Esophagus mucosa (tissue), 1 donor: ENCODE measurements at regions not wholly inside any gene's neighbourhood (a gene's known extent, or its start where the extent isn't known, plus 50 kb on each side); places are given as distances from the start of the nearest gene placed in this dataset.

Experiments
- ATAC-seq: fragments of 200-7000 bp; cut with Tn5 transposase; one replicate; pipeline ENCODE4 v1.9.1; 2020
- donor health status: DM: yes; HTN: yes; CAD: no.

- ATAC-seq = no peak
Observed at GRCh38 chr4:115729739-115730266, 616.4 kb upstream of the NDST4 start.

- ATAC-seq = no peak
Observed at GRCh38 chr4:115723621-115724020, 610.2 kb upstream of the NDST4 start.

DNA sequence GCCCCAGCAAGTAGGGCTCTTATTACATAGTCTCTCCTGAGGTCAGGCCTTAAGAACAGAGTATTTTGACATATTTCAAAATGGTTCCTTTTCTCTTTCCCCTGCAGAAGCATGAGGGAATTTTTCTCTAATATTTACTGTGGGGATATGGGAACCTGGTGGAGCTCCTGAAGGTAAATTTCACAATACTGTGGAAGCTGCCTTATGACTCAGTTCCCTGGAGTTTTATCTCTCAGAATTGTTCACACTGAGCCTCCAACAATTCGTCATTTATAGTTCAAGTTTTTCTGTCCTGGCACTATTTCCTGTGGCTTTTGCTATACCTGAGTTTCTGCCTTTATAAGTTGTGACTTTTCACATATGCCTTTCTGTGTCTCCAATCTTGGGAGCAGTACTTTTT, 607.2 kb upstream of the NDST4 start:
- ATAC-seq = no peak

DNA sequence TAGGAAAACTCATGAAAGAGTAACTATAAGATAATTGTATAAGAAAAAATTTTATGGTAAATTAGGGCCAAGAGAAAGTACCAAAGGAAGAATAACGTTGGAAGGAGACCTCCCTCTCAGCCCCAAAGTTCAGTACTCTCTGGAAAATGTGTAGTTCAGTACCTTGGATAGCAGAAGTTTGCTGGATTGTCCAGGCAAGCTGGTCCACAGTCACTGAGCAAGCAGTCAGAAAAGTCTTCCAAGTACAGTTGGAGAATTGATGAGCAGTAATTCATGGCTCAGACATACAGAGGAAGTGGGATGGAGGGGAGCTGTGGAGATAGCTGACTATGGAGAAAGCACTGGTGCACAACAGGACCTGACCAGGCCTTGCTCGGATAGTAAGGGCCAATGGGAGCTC, 598.2 kb upstream of the NDST4 start:
- no peak for ATAC-seq

DNA sequence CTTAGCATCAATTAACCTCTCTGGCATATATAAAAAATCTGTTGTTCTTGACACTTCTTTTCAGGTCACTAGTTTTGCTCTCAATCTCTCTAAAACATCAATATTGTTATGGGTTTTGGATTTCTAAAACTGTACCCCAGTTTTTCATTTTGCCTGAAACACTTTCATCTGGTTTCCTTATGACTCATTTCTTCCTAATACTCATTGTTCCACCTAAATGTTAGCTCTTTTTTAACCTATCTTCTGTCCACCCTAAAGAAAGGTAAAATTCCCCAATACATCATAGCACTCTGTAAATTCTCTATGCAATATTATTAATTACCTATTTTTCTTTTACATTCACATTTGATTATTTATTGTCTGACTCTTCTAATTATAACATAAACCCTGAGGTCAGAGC, 575.5 kb upstream of the NDST4 start:
- no peak for ATAC-seq

- no peak for ATAC-seq
Observed at GRCh38 chr4:115687052-115687755, 573.8 kb upstream of the NDST4 start.

- no peak for ATAC-seq
Observed at GRCh38 chr4:115678425-115678941, 565.1 kb upstream of the NDST4 start.

GRCh38 chr4:115675719-115676118, 562.3 kb upstream of the NDST4 start:
- no peak for ATAC-seq

DNA sequence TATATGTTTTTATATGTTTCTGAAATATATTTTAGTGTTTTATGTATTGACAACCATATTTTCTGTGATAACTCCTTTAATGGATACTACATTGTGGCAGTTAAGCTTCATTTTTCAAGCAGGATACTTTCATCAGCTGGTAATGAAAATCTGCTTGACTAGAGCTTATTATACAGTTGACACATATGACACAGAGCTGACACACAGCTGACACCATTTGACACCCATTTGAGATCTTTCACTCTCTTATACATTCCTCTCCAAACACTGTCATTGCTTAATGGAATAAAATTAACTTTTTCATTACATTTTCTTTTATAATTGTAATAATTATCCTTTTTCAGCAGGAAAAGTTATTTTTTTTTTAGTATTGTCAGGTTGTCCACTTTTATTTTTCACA, 561.1 kb upstream of the NDST4 start:
- no peak for ATAC-seq

GRCh38 chr4:115671581-115671980, 558.2 kb upstream of the NDST4 start:
- no peak for ATAC-seq

GRCh38 chr4:115670930-115671329, 557.5 kb upstream of the NDST4 start:
- ATAC-seq = no peak

DNA sequence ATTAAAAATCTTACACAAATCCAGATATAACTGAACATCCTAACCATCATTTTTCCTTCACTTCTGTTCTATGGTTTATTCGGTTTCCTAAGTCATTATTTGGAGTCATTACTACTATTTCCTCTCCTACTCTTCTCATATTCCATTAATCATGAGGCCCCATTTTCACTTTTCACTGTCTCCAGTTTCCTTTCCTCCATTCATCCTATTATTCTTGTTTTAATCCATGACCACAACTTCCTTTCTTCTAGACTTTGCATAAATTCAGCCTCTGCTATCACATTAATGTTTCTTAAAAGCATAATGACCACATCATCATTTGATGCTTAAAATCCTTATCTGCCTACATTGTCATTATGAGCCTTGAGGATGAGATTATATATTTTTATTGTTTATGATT, 555.0 kb upstream of the NDST4 start:
- no peak for ATAC-seq

DNA sequence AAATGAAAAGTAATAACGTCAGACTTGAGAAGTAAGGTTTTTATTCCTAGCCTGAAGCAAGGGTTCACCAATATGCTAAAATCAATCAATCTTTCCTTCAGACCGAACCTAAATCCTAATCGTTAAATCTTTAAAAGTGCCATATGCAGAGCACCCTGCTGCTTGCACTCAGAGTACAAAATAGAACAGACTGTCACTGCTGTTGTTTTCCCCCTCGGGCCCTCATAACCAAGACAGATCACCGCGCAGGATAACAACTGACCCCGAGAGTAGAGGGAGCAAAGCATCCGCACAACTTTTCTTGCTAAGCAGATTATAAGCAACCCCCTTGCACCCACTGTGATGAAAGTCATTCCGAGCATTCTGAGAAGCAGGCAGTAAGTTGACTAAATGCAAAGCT, 550.9 kb upstream of the NDST4 start:
- ATAC-seq = no peak

DNA sequence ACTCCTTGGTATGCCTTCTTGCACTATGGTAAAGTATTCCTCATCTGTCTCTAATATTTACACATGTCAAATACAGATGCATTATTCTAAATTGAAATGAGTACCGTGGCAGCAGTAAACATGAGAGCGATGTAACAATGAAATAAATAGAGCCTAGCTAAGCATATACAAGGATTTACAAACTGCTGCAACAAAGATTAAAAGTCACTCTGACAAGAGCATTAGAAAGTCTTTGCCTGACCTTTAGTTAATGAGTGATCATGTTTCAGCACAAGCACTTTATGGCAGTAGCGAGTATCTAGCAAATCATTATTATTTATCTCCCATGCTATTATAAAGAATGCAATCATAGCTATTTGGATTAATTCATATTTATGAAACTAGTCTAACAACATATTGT, 547.0 kb upstream of the NDST4 start:
- ATAC-seq = no peak

- no peak for ATAC-seq
Observed at GRCh38 chr4:115657991-115658650, 544.7 kb upstream of the NDST4 start.

DNA sequence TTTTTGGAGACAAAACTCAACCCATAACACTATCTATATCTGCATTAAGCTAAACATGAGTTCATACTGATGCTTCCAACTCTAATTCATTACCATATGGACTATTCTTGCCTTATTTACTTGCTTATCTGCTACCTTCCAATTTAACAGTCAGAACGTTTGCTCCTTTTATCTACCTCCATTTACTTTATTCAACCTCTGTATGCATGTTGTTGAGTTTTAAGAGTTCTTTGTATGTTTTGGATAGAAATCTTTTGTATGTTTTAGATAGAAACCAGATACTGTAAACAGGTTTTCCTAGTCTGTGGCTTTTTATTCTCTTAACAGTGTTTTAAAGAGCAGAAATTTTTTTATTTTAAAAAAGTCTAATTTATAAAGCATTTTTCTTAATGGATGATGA, 542.2 kb upstream of the NDST4 start:
- no peak for ATAC-seq

- ATAC-seq = no peak
Observed at GRCh38 chr4:115648786-115649185, 535.4 kb upstream of the NDST4 start.

DNA sequence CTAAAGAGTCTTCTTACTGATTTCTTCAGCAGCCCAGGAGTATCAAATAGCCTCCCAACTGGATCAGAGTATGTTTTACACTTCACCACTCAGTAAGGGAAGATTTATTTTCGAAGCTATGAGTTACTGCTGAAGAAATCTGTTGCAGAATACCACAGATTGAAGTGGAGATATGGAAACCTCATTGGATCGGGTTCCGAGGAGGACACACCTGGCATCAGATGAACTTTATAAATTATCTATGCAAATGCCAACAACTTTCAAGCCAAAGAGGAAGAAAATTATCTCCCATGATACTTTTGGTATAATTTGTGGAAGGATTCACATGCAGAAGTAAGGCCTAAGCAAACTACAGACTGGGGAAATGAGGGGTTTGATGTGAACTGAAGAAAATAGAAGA, 515.9 kb upstream of the NDST4 start:
- no peak for ATAC-seq

DNA sequence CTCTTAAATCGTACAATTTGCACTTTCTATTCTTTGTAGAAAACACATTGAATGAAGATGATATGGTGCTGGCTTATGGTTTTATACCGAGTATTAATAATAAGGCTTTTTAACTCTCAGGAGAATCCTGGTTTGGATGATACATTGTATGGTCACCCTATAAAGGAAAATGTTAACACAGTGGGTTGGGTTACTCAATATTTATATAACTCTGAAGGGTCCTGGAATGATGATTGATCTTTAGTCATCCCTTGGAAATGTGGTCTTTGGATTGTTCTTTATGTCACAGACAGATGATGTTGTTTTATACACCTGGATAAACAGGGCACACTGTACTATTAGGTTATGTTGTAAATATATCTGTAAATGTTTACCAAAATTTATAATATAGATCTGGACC, 496.2 kb upstream of the NDST4 start:
- ATAC-seq = no peak

- no peak for ATAC-seq
Observed at GRCh38 chr4:115607311-115607710, 493.9 kb upstream of the NDST4 start.

GRCh38 chr4:115596265-115597001, 483.0 kb upstream of the NDST4 start:
- ATAC-seq = no peak

- ATAC-seq = no peak
Observed at GRCh38 chr4:115580901-115581300, 467.5 kb upstream of the NDST4 start.

- ATAC-seq = no peak
Observed at GRCh38 chr4:115575851-115576250, 462.4 kb upstream of the NDST4 start.

DNA sequence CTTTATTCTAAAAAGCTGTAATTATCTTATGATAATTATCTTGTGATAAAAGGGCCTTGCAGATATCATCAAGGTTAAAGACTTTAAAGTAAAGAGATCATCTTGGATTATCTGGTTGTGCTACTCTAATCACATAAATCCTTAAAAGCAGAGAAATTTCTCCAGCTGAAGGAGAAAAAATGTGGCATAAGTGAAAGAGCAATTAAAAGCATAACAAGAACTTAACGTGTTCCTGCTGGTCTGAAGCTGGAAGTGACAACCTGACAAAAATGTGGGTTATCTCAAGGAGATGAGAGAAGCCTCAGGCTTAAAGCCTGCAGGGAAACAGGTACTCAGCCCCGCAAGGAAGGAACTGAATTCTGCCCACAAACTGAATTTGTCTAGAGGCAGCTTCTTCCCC, 449.1 kb upstream of the NDST4 start:
- no peak for ATAC-seq
